ENCODE measurements at regions not wholly inside any gene's neighbourhood (a gene's known extent, or its start where the extent isn't known, plus 50 kb on each side); places are given as distances from the start of the nearest gene placed in this dataset.

DNA sequence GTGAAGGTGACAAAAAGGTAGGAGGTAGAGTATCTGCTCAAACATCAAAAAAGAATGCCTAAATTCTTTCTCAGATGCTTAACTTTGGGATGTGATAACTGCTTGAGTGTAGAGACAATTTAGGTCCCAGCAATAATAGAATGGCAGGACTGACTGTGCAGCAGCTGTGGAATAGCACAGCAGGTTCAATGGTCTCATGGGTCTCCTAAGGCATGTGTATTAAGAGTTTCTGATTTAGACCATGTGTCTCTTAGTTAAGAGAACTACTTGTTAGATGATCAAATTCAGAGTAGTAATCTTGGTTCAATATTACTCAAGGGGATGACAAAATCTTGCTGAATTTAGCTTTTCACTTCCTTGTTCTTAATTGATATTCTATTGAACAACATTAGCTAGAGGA is 72.0 kb downstream of the ALX1 start:
- H3K4me1 ChIP-seq (ENCODE audit: insufficient read depth): no peaks in the 10 kb centered on the region
- no peak overlapping the region for H3K4me2 ChIP-seq (ENCODE audit: unreplicated experiment)
- H3K79me2 ChIP-seq (ENCODE audit: insufficient read depth): no peaks in the 10 kb centered on the region
- no peaks in the 10 kb centered on the region for H4K20me1 ChIP-seq (ENCODE audit: insufficient read depth)
- H3K36me3 ChIP-seq (ENCODE audit: low read depth): no peaks in the 10 kb centered on the region
- peaks cover 5% of the 10 kb centered on the region; the same call in 1 of the 2 replicates for H3K27me3 ChIP-seq (replicated peaks; ENCODE audit: insufficient read depth)
- no peak overlapping the region for H3K9ac ChIP-seq
- no peak overlapping the region for H3K4me3 ChIP-seq
- no peaks in the 10 kb centered on the region for H3F3A ChIP-seq (ENCODE audit: insufficient read depth)
- in situ Hi-C loops (cut with MboI): no loop called here
- H2AFZ ChIP-seq: no peak overlapping the region
- no peaks in the 10 kb centered on the region for H3K9me2 ChIP-seq (ENCODE audit: insufficient read depth)
- DNase-seq: no peak
- no peaks in the 10 kb centered on the region for H3K9me3 ChIP-seq (ENCODE audit: low read depth)
- H3K27ac ChIP-seq: no peak overlapping the region
- TF ChIP-seq EZH2phosphoT487 (IDR thresholded peaks at IDR 0.05; ENCODE audit: insufficient read depth, low read depth) (no peak), EZH2 (IDR thresholded peaks at IDR 0.05; ENCODE audit: insufficient read depth, poor library complexity, severe bottlenecking) (no peak)

DNA sequence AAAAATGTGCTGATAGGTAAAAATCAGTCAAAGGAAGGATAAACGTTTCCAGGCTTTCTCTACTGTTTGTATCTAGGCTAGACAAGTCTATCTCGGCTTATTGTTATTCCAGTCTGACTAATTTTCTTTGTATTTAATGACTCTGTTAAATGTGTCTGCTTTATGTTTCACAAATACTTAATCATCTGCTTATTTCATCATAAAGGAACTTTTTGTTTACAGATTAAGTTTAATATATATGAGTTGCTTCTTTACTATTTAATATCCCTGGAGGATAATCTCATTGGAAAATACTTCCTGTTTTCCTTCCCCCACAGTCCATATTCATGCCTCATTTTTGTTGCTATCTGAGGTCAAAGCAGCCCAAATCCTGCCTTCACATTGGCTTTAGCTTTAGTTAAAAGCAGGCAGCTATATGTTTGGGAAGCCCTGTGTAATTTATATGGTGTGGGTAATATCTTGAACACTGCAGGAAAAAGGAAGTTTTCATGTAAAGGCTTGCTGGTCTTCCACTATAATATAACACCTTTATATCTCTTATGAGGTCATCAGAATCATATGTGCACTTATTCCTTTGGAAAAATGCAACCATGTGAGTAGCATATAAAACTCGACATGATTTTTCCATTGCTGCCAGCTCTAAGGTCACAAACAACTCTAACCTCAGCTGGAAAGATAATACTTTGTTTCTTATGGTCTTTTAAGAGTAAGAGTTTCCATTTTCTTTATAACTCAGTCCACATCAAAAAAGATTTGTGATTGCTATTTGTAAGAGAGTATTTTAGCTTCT is 76.8 kb downstream of the ALX1 start:
- no peak overlapping the region for H2AFZ ChIP-seq
- no peaks in the 10 kb centered on the region for H3K9me2 ChIP-seq (ENCODE audit: insufficient read depth)
- DNase-seq: no peak
- H3K27me3 ChIP-seq (replicated peaks; ENCODE audit: insufficient read depth): peaks cover 5% of the 10 kb centered on the region
- no peaks in the 10 kb centered on the region for H3K4me1 ChIP-seq (ENCODE audit: insufficient read depth)
- no peak overlapping the region for H3K9ac ChIP-seq
- TF ChIP-seq EZH2phosphoT487 (IDR thresholded peaks at IDR 0.05; ENCODE audit: insufficient read depth, low read depth): no peak
- no peak overlapping the region for H3K4me2 ChIP-seq (ENCODE audit: unreplicated experiment)
- no peaks in the 10 kb centered on the region for H3F3A ChIP-seq (ENCODE audit: insufficient read depth)
- in situ Hi-C loops (cut with MboI): no loop called here
- H3K9me3 ChIP-seq (ENCODE audit: low read depth): no peaks in the 10 kb centered on the region
- H3K4me3 ChIP-seq: no peak overlapping the region
- no peaks in the 10 kb centered on the region for H4K20me1 ChIP-seq (ENCODE audit: insufficient read depth)
- WGBS, 2 experiments (ENCODE audit: low coverage in 1 of 2, low lambda C conversion rate in 2 of 2, missing lambda C conversion rate in 2 of 2): 17 to 20% methylated on average over 3 of the region's 3 CpGs
- H3K36me3 ChIP-seq (ENCODE audit: low read depth): no peaks in the 10 kb centered on the region
- H3K79me2 ChIP-seq (ENCODE audit: insufficient read depth): no peaks in the 10 kb centered on the region
- no peak overlapping the region for H3K27ac ChIP-seq

DNA sequence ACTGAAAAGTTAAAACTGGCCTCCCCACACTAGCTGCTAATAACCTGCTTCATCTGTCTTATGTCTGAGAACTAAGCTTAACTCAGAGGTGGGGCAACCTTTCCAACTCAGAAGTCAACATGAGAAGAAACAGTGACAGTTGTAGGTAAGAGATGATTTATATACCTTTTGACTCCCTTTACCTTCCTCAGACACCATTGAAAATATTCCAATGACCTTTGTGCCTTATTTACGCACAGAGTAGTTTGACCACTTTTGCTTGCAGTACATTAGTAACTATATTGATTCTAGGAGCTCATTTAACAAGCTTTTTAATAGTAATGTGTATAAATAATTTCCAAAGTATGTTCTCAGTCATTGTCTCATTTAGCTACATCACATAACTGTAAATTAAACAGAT is 77.6 kb downstream of the ALX1 start:
- H3K4me2 ChIP-seq (ENCODE audit: unreplicated experiment): no peak overlapping the region
- no peaks in the 10 kb centered on the region for H4K20me1 ChIP-seq (ENCODE audit: insufficient read depth)
- in situ Hi-C loops (cut with MboI): no loop called here
- H3K9ac ChIP-seq: no peak overlapping the region
- no peak for DNase-seq
- H3K27me3 ChIP-seq (replicated peaks; ENCODE audit: insufficient read depth): peaks cover 5% of the 10 kb centered on the region
- no peaks in the 10 kb centered on the region for H3K9me3 ChIP-seq (ENCODE audit: low read depth)
- WGBS, 2 experiments (ENCODE audit: low coverage in 1 of 2, low lambda C conversion rate in 2 of 2, missing lambda C conversion rate in 2 of 2): 60 to 69% methylated on average over 1 of the region's 1 CpG
- no peaks in the 10 kb centered on the region for H3K79me2 ChIP-seq (ENCODE audit: insufficient read depth)
- no peaks in the 10 kb centered on the region for H3K4me1 ChIP-seq (ENCODE audit: insufficient read depth)
- H3K9me2 ChIP-seq (ENCODE audit: insufficient read depth): no peaks in the 10 kb centered on the region
- TF ChIP-seq EZH2 (IDR thresholded peaks at IDR 0.05; ENCODE audit: insufficient read depth, poor library complexity, severe bottlenecking) (no peak), EZH2phosphoT487 (IDR thresholded peaks at IDR 0.05; ENCODE audit: insufficient read depth, low read depth) (no peak)
- no peaks in the 10 kb centered on the region for H3K36me3 ChIP-seq (ENCODE audit: low read depth)
- no peak overlapping the region for H2AFZ ChIP-seq
- no peak overlapping the region for H3K4me3 ChIP-seq
- H3K27ac ChIP-seq: no peak overlapping the region
- no peaks in the 10 kb centered on the region for H3F3A ChIP-seq (ENCODE audit: insufficient read depth)

DNA sequence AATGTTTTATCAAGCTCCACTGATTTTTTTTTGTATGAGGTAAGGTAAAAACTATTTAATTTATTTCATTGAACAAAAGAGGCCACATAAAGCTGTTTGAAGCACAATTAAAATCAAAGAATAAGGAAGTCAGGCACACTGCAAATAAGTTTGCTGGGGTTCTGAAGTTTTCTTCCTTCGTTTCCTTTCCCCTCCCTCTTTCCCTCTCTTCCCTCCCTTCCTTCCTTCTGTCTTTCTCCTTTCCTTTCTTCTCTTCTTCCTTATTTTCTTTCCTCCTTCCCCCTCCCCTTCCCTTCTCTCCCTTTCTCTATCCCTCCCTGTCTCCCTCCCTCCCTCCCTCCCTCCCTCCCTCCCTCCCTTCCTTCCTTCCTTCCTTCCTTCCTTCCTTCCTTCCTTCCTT is 78.7 kb downstream of the ALX1 start:
- Histone ChIP-seq H4K20me1 (ENCODE audit: insufficient read depth) (no peaks in the 10 kb centered on the region), H3K4me2 (ENCODE audit: unreplicated experiment) (no peak overlapping the region), H3F3A (ENCODE audit: insufficient read depth) (no peaks in the 10 kb centered on the region), H3K27ac (no peak overlapping the region), H3K9me3 (ENCODE audit: low read depth) (no peaks in the 10 kb centered on the region), H3K4me1 (ENCODE audit: insufficient read depth) (no peaks in the 10 kb centered on the region), H3K9me2 (ENCODE audit: insufficient read depth) (no peaks in the 10 kb centered on the region), H3K27me3 (replicated peaks; ENCODE audit: insufficient read depth) (peaks cover 5% of the 10 kb centered on the region), H3K79me2 (ENCODE audit: insufficient read depth) (no peaks in the 10 kb centered on the region), H2AFZ (no peak overlapping the region), H3K4me3 (no peak overlapping the region), H3K36me3 (ENCODE audit: low read depth) (no peaks in the 10 kb centered on the region), H3K9ac (no peak overlapping the region)
- in situ Hi-C loops (cut with MboI): no loop called here
- 35% methylated on average over 1 of the region's 1 CpG; no CpG with 5 or more reads in 1 of the 2 experiments for WGBS, 2 experiments (ENCODE audit: low coverage in 1 of 2, low lambda C conversion rate in 2 of 2, missing lambda C conversion rate in 2 of 2)
- TF ChIP-seq EZH2phosphoT487 (IDR thresholded peaks at IDR 0.05; ENCODE audit: insufficient read depth, low read depth): no peak
- no peak for TF ChIP-seq EZH2 (IDR thresholded peaks at IDR 0.05; ENCODE audit: insufficient read depth, poor library complexity, severe bottlenecking)
- no peak for DNase-seq

Data from GM23248 (cell line).